ENCODE measurements at regions not wholly inside any gene's neighbourhood (a gene's known extent, or its start where the extent isn't known, plus 50 kb on each side); places are given as distances from the start of the nearest gene placed in this dataset.

GRCh38 chr2:56615760-56616159 lies 432.0 kb downstream of the CCDC85A start:
- WGBS, 3 donors, result 45 to 85% (median 81%) methylated on average over 3 of the region's 3 CpGs
- no peak for ATAC-seq
- intact Hi-C loops (cut with DNase I), result no loop called here

GRCh38 chr2:56624181-56624580 lies 440.4 kb downstream of the CCDC85A start:
- 78 to 94% (median 90%) methylated on average over 1 of the region's 1 CpG for WGBS, 3 donors
- Histone ChIP-seq H3K27ac (no peak overlapping the region), H3K36me3 (ENCODE audit: insufficient read depth in 1 of 2, low read depth in 1 of 2) (no peaks in the 10 kb centered on the region), H3K9me3 (no peaks in the 10 kb centered on the region), H3K27me3 (ENCODE audit: insufficient read depth in 3 of 3, low read length in 2 of 3) (no peaks in the 10 kb centered on the region), H3K4me3 (no peak overlapping the region), H3K4me1 (no peaks in the 10 kb centered on the region)
- ATAC-seq, result no peak
- intact Hi-C loops (cut with DNase I), result no loop called here
- DNase-seq, result no peak
- TF ChIP-seq CTCF (IDR thresholded peaks at IDR 0.05), result no peak

More at GRCh38 chr2:56615760-56616159, 432.0 kb downstream of the CCDC85A start:
- no peak for DNase-seq
- H3K27me3 ChIP-seq (ENCODE audit: insufficient read depth in 3 of 3, low read length in 2 of 3), result no peaks in the 10 kb centered on the region
- H3K36me3 ChIP-seq (ENCODE audit: insufficient read depth in 1 of 2, low read depth in 1 of 2), result no peaks in the 10 kb centered on the region
- no peak for TF ChIP-seq CTCF (IDR thresholded peaks at IDR 0.05)
- no peaks in the 10 kb centered on the region for H3K9me3 ChIP-seq
- no peak overlapping the region for H3K27ac ChIP-seq
- H3K4me3 ChIP-seq, result no peak overlapping the region
- H3K4me1 ChIP-seq, result no peaks in the 10 kb centered on the region

- intact Hi-C loops (cut with DNase I), result no loop called here
- no peak for TF ChIP-seq CTCF (IDR thresholded peaks at IDR 0.05)
- ATAC-seq, result no peak
Measured at GRCh38 chr2:56626927-56627326, 443.1 kb downstream of the CCDC85A start.

GRCh38 chr2:56630286-56630685 lies 446.5 kb downstream of the CCDC85A start:
- no peak overlapping the region for H3K27ac ChIP-seq
- no peak for ATAC-seq
- H3K4me1 ChIP-seq, result no peaks in the 10 kb centered on the region
- no peaks in the 10 kb centered on the region for H3K27me3 ChIP-seq (ENCODE audit: insufficient read depth in 3 of 3, low read length in 2 of 3)
- 82 to 85% (median 84%) methylated on average over 2 of the region's 2 CpGs for WGBS, 3 donors
- DNase-seq, result no peak
- intact Hi-C loops (cut with DNase I), result no loop called here
- no peaks in the 10 kb centered on the region for H3K36me3 ChIP-seq (ENCODE audit: insufficient read depth in 1 of 2, low read depth in 1 of 2)
- no peaks in the 10 kb centered on the region for H3K9me3 ChIP-seq
- no peak overlapping the region for H3K4me3 ChIP-seq
- TF ChIP-seq CTCF (IDR thresholded peaks at IDR 0.05), result no peak

More at GRCh38 chr2:56626927-56627326, 443.1 kb downstream of the CCDC85A start:
- no peak for DNase-seq
- H3K27me3 ChIP-seq (ENCODE audit: insufficient read depth in 3 of 3, low read length in 2 of 3), result no peaks in the 10 kb centered on the region
- no peaks in the 10 kb centered on the region for H3K36me3 ChIP-seq (ENCODE audit: insufficient read depth in 1 of 2, low read depth in 1 of 2)
- no peak overlapping the region for H3K27ac ChIP-seq
- WGBS, 3 donors, result 86 to 87% (median 87%) methylated on average over 3 of the region's 3 CpGs
- no peaks in the 10 kb centered on the region for H3K4me1 ChIP-seq
- no peaks in the 10 kb centered on the region for H3K9me3 ChIP-seq
- no peak overlapping the region for H3K4me3 ChIP-seq

- 80 to 86% (median 86%) methylated on average over 1 of the region's 1 CpG for WGBS, 3 donors
- H3K4me3 ChIP-seq, result no peak overlapping the region
- intact Hi-C loops (cut with DNase I), result no loop called here
- TF ChIP-seq CTCF (IDR thresholded peaks at IDR 0.05), result no peak
- no peak overlapping the region for H3K27ac ChIP-seq
- H3K9me3 ChIP-seq, result no peaks in the 10 kb centered on the region
- ATAC-seq, result no peak
- no peaks in the 10 kb centered on the region for H3K36me3 ChIP-seq (ENCODE audit: insufficient read depth in 1 of 2, low read depth in 1 of 2)
- DNase-seq, result no peak
- no peaks in the 10 kb centered on the region for H3K4me1 ChIP-seq
- no peaks in the 10 kb centered on the region for H3K27me3 ChIP-seq (ENCODE audit: insufficient read depth in 3 of 3, low read length in 2 of 3)
Measured at GRCh38 chr2:56647997-56648396, 464.2 kb downstream of the CCDC85A start.
